NCI-H1930 (cell line): ENCODE measurements at regions not wholly inside any gene's neighbourhood (a gene's known extent, or its start where the extent isn't known, plus 50 kb on each side); places are given as distances from the start of the nearest gene placed in this dataset.
"Not testable (repeated sequence)": the region's sequence is repeated elsewhere in the genome, so short reads cannot be mapped to it uniquely, and the experiment has no call there.

Experiments
- DNase-seq, 2 experiments: peaks; one replicate each; lab custom pipeline; 2025; lab: John Stamatoyannopoulos, UW

- DNase-seq = no peak
Observed at GRCh38 chr13:103895835-103896531, 829.8 kb upstream of the SLC10A2 start.

DNA sequence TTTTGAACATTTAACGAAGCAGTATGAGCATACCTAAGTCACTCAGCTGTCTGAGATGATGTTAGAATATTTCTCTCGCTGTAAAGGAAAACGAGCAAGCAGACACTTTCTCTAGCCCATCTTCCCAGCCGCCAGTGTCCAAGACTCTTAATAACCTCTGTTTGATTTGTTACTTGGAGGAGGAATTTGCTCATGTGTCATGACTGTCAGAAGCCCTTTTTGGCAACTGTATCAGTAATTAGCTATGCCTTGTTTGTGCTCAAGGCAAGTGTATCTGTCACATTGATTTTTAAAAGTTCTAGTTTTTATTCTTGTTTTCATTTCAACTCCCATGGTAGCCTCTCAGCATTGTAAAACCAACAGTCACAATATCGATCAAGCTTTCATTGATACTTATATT, 828.4 kb upstream of the SLC10A2 start:
- DNase-seq = no peak

- no peak for DNase-seq
Observed at GRCh38 chr13:103884101-103884723, 818.0 kb upstream of the SLC10A2 start.

DNA sequence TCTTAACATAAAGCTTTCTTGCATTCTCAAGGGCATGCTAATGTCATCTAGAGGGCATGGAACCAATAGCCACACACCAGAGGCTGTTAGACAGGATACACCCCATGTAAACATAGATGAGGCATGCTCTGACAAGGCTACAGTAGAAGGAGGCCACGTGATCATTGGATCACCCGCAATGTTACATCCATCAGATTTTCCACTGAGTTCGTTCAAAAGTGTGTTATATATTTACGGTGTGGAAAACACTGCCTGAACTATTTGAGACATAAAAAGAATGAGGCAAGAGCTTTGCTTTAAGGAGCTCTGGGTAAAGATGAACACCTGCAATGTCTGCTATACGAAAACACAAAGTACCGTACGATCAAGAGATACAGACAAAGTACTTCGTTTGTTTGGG, 817.5 kb upstream of the SLC10A2 start:
- no peak for DNase-seq

DNA sequence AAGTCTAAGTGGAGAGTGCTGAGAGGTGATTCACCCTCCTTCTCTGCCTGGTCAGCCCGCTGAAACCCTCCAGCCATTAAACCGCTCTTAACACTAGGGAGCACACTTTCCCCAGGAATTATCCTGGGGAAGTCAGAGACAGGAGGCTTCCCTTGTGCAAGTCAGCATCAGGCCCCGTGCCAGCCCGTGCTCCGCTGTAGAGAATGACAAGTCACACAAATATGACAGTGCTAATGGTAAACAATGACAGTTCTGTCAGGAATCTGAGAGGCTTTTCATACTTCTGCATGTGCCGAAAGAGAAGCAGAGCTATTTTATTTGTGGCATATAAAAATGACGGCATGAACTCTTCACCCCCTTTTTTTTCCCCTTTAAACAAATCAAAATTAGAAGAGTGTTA, 816.9 kb upstream of the SLC10A2 start:
- DNase-seq = peak in 1 of 2 experiments; percentile 13

GRCh38 chr13:103880146-103880545, 813.9 kb upstream of the SLC10A2 start:
- DNase-seq = not testable (repeated sequence)

- no peak for DNase-seq
Observed at GRCh38 chr13:103878891-103879605, 812.8 kb upstream of the SLC10A2 start.

- DNase-seq = no peak
Observed at GRCh38 chr13:103876571-103876970, 810.4 kb upstream of the SLC10A2 start.

DNA sequence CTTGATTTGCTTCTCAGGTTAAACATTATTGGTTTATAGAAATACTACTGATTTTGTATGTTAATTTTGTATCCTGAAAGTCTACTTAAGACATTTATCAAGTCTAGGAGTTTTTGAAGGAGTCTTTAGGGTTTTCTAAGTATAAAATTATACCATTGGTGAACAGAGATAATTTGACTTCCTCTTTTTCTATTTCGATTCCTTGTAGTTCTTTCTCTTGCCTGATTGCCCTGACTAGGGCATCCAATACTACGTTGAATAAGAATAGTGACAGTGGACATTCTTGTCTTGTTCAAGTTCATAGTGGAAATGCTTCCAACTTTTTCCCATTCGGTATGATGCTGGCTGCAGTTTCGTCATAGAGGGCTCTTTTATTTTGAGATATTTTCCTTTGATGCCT, 807.5 kb upstream of the SLC10A2 start:
- DNase-seq = no peak

DNA sequence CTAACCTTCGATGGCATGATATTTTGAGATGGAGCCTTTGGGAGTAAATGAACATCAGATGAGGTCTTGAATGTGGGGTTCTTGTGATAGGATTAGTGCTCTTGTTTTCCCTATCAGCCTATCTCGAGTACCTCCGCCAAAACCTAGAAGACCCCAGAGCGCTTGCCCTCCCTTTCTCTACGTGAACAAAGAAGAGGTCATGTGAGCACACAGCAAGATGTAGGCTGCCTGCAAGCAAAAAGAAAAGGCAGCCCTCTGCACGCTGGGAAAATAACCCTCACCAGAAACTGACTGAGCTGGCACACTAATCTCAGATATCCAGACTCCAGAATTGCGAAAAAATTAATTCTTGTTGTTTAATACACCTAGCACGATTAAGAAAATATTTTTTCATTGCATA, 799.8 kb upstream of the SLC10A2 start:
- DNase-seq = no peak

- DNase-seq = no peak
Observed at GRCh38 chr13:103862525-103862924, 796.3 kb upstream of the SLC10A2 start.

GRCh38 chr13:103859952-103860351, 793.7 kb upstream of the SLC10A2 start:
- DNase-seq = no peak

DNA sequence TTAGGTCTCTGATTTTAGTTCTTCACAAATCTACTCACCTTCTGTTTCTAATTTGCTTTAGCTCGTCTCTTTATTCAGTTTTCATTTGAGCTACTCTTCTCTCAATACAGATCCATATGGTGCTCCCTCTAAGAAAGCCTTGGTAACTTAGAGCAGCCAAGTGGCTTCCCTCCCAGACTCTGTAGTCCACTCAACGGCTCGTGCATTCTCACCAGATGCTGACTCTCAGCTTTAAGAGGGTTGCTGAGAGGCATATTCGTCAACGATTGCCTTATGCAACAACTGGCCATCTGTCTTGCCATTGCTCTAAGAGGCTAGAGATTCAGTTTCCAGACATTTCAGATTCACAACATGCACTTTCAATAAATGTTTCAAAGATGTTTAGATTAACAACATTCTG, 785.8 kb upstream of the SLC10A2 start:
- DNase-seq = no peak

GRCh38 chr13:103844471-103844870, 778.3 kb upstream of the SLC10A2 start:
- DNase-seq = no peak

GRCh38 chr13:103839460-103839859, 773.2 kb upstream of the SLC10A2 start:
- no peak for DNase-seq

- no peak for DNase-seq
Observed at GRCh38 chr13:103835052-103835451, 768.8 kb upstream of the SLC10A2 start.

GRCh38 chr13:103833294-103833852, 767.2 kb upstream of the SLC10A2 start:
- DNase-seq = no peak

DNA sequence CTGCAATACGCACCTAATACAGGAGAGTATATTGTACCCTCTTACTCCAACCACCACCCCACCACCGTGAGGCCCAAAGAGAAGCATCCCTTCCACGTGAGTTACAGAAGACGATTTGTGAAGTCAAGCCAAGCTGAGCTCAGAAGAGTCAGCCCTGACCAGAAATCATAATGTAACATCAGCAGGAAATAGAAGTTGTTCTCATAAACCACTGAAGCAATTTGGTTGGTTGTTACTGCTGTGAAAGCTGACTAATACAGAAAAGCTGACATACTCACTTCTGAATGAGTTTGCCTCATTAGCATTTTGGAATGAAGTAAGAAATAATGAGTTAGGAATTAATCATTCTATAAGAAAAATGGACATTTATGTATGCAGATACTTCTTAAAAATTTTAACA, 749.4 kb upstream of the SLC10A2 start:
- no peak for DNase-seq

DNA sequence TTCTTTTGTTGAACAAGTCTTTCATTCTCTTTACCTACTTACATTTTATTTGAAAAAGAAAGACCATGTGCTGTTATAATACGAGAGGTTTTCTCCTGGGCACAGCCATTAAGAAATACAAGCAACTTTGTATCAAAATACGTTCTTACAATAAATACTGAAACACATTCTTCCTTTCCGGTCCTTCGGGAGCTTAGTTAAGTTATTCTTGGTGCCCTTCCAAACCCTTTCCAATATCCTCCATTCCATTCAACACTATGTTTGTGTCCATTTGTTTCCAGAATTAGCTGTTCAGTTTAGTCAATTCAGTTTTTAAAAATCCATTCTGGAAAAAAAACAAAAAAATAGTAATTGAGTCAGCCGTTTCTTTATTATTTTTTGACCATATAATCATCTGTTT, 746.8 kb upstream of the SLC10A2 start:
- DNase-seq = no peak

DNA sequence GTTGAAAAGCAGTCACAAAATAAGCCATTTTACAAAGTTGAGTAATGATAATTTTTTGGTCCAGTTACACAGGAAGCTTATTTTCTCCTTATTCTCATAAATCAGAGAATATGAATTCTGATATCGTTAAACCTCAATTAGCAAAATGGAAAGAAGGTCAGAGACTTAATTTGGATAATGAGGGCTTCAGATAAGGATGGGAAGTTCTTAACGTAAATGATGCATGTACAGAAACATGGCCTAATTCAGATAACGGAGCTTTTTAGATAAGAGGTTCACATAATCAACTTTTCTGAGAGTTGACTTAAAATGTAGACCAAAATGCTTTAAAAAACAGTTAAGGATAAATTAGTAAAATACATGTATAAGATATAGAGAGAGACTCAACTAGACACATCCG, 746.3 kb upstream of the SLC10A2 start:
- DNase-seq = no peak

DNA sequence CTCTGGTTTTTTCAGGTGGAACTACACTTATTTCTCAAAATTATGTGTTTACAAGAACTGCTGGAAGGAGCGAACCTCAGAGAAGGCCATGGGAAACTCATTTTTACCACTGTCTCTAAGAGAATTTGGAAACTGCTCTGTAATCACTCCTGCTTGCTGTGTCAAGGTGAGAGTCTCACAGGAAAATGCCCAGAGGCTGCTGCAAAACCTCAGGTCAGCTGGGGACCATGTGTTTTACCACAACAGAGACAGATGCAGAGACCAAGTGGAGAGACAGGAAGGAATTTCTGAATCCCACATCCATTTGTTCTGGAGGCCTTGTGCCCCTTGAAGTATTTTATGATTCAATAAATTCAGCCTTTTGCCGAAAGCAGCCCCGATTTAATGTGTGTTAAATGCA, 743.8 kb upstream of the SLC10A2 start:
- DNase-seq = no peak

DNA sequence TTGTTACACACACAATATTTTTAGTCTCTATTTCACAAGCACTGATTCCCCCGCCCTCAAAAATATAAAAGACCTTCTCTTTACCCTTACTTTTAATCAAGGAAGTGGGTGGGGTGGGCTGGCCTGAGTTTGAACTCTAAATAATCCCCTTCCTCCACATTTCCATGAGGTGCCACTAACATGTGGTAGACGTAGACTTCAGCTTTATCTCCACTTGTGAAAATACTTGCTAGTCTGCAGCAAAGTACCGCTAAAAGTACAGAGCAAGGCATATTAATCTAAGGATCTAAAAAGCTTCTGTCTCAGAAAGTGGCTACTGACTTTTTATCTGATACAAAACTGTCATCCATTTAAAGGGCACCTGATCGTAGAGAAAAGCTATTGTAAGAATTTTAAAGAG, 739.6 kb upstream of the SLC10A2 start:
- DNase-seq = no peak

DNA sequence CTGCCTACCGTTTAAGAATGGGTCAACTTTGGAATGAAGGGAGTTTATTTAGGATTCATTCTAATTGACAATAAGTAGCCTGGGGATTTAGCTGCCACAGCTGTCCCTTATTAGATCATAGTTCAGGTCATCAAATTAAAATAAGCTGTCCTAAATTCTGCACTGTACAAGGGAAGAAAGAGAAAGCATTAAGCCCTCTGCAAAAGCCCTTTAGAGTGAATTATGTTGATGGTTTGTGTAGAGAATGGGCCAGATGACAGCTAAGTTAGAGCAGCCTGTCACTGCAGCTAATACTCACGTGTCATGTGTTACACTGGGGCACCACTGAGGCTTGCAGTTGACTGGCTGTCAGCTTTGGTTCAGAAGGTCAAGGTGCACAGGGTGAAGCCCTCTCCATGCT, 737.1 kb upstream of the SLC10A2 start:
- peak; percentile 47 to 80 for DNase-seq
